Keratinocyte (primary cell): ENCODE measurements at regions not wholly inside any gene's neighbourhood (a gene's known extent, or its start where the extent isn't known, plus 50 kb on each side); places are given as distances from the start of the nearest gene placed in this dataset.

Experiments used
- DNase-seq: peaks from one replicate; pipeline ENCODE4 v3.0.0-alpha.2; 2011; ENCODE audit warnings: low read depth, missing footprints, low spot score
- FAIRE-seq: peaks from 2 replicates; lab custom pipeline; 2011; peaks lifted over from hg19 to GRCh38; lab: Jason Lieb, UNC
- H2AFZ ChIP-seq: 2 replicates; pipeline ENCODE4 v1.6.0; 2012; ENCODE audit warnings: low read length, control low read depth, inconsistent platforms; ENCODE audit not compliant: control insufficient read depth
- H3K27ac ChIP-seq: 2 replicates; pipeline ENCODE4 v1.5.1; 2011; ENCODE audit warnings: low read length; ENCODE audit not compliant: control insufficient read depth, insufficient read depth
- H3K27me3 ChIP-seq: 3 replicates; pipeline ENCODE4 v1.6.0; 2011; ENCODE audit warnings: low read length; ENCODE audit not compliant: control insufficient read depth, insufficient read depth; ENCODE audit errors: extremely low read depth
- H3K36me3 ChIP-seq, 2 experiments: 2 replicates in 1 of 2; 3 replicates in 1 of 2; pipeline ENCODE4 v1.5.1; 2011; ENCODE audit warnings: low read length in 2 of 2, mild to moderate bottlenecking in 1 of 2; ENCODE audit not compliant: control insufficient read depth in 2 of 2, insufficient read depth in 2 of 2; ENCODE audit errors: extremely low read depth in 1 of 2
- H3K4me1 ChIP-seq: 3 replicates; pipeline ENCODE4 v1.5.1; 2011; ENCODE audit warnings: low read length; ENCODE audit not compliant: control insufficient read depth, insufficient read depth; ENCODE audit errors: extremely low read depth
- H3K4me2 ChIP-seq: 3 replicates; pipeline ENCODE4 v1.6.0; 2011; ENCODE audit warnings: low read depth, low read length; ENCODE audit not compliant: control insufficient read depth, insufficient read depth; ENCODE audit errors: extremely low read depth
- H3K4me3 ChIP-seq, 3 experiments: fragments of 200-600 bp in 1 of 3; sonication (generic) in 1 of 3; 2 replicates in 2 of 3; 3 replicates in 1 of 3; pipeline ENCODE4 v1.5.1; 2011 to 2016; ENCODE audit warnings: low read length in 3 of 3, mild to moderate bottlenecking in 3 of 3, control low read depth in 2 of 3, inconsistent platforms in 1 of 3, low read depth in 1 of 3, mixed read lengths in 1 of 3, mixed run types in 1 of 3, moderate library complexity in 1 of 3; ENCODE audit not compliant: control insufficient read depth in 2 of 3, insufficient read depth in 2 of 3; ENCODE audit errors: extremely low read depth in 1 of 3
- H3K79me2 ChIP-seq: 2 replicates; pipeline ENCODE4 v1.6.0; 2012; ENCODE audit warnings: low read length; ENCODE audit not compliant: control insufficient read depth, insufficient read depth
- H3K9ac ChIP-seq: 3 replicates; pipeline ENCODE4 v1.6.0; 2011; ENCODE audit warnings: low read length; ENCODE audit not compliant: control insufficient read depth, insufficient read depth; ENCODE audit errors: extremely low read depth
- H3K9me1 ChIP-seq: 3 replicates; pipeline ENCODE4 v1.6.0; 2011; ENCODE audit warnings: low read length; ENCODE audit not compliant: control insufficient read depth, insufficient read depth; ENCODE audit errors: extremely low read depth
- H3K9me3 ChIP-seq: 2 replicates; pipeline ENCODE4 v1.5.1; 2012; ENCODE audit warnings: low read depth, low read length; ENCODE audit not compliant: control insufficient read depth
- H4K20me1 ChIP-seq: 3 replicates; pipeline ENCODE4 v1.6.0; 2011; ENCODE audit warnings: low read length; ENCODE audit not compliant: control insufficient read depth, insufficient read depth; ENCODE audit errors: extremely low read depth
- CTCF ChIP-seq, 3 experiments: IDR thresholded peaks in 1 of 3; conservative IDR thresholded peaks in 1 of 3; optimal IDR thresholded peaks in 1 of 3; 2 replicates in 2 of 3; 3 replicates in 1 of 3; pipeline versions ENCODE3 to v1.5.1; 2011; ENCODE audit warnings: low read length in 3 of 3, mild to moderate bottlenecking in 3 of 3, moderate library complexity in 2 of 3, control low read depth in 1 of 3, inconsistent platforms in 1 of 3; ENCODE audit not compliant: insufficient read depth in 2 of 3; ENCODE audit errors: extremely low read depth in 1 of 3
- EZH2 ChIP-seq: IDR thresholded peaks from one replicate; pipeline ENCODE4 v1.6.1; 2012; ENCODE audit warnings: inconsistent platforms, mild to moderate bottlenecking, low read length, moderate library complexity
- dilution Hi-C: fragments of 300-500 bp; cut with MboI; formaldehyde crosslinking; loops from one replicate; pipeline ENCODE4 v1.7.0; 2020; ENCODE audit warnings: low sequenced_read_pairs; ENCODE audit not compliant: extremely low pct_ligation_motif_present

DNA sequence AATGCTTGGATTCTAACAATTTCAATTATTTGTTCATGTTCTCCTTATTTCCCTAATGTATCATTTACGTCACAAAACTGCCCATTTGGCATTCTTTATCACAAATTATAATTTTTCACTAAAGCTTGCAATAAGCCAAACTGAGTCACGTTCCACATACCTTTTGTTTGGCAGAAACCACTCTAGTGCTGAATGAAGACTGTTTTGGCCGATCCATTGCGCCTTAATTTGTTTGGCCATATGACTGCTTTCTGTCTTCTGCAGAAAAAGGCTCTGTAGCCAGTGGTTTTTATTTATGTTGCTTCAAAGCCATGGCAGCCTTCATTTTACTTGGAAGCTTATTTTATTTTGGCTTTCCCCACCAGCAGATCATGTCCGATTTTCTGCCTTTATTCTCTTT is 184.4 kb upstream of the HAND2 start:
- TF ChIP-seq CTCF (optimal IDR thresholded peaks at IDR 0.05 in 1 of 3, IDR thresholded peaks at IDR 0.05 in 1 of 3, conservative IDR thresholded peaks at IDR 0.05 in 1 of 3; ENCODE audit: extremely low read depth in 1 of 3, insufficient read depth in 2 of 3, low read length in 3 of 3) (no peak), EZH2 (no peak)
- Histone ChIP-seq H2AFZ (no peak overlapping the region), H3K4me1 (no peaks in the 10 kb centered on the region), H3K9me1 (no peaks in the 10 kb centered on the region), H3K36me3 (no peaks in the 10 kb centered on the region), H3K79me2 (no peaks in the 10 kb centered on the region), H3K4me2 (no peak overlapping the region), H4K20me1 (no peaks in the 10 kb centered on the region), H3K9me3 (peaks cover 2% of the 10 kb centered on the region), H3K27ac (no peak overlapping the region), H3K4me3 (no peak overlapping the region), H3K9ac (no peak overlapping the region), H3K27me3 (no peaks in the 10 kb centered on the region)
- dilution Hi-C loops: no loop called here
- FAIRE-seq: no peak
- DNase-seq: no peak

DNA sequence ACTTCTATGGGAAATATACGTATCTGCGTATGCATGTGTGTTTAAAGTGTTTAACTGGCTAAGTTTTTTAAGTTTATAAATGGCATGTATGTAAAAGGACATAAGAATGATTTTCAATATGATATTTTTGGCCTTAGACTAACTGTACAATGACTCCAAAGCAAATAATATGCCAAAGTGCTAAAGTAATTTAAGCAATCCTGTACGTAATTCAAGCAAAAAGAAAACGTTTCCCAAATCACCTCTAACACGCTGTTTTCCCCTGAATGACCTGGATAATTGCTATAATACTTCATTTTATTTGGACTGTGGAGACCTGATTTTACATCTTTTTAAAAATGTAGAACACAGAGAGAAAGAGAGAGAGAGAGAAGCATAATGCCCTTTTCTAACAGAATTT is 183.0 kb upstream of the HAND2 start:
- Histone ChIP-seq H3K4me3 (no peak overlapping the region), H4K20me1 (no peaks in the 10 kb centered on the region), H3K27me3 (no peaks in the 10 kb centered on the region), H3K9ac (no peak overlapping the region), H3K27ac (no peak overlapping the region), H3K79me2 (no peaks in the 10 kb centered on the region), H2AFZ (no peak overlapping the region), H3K4me1 (no peaks in the 10 kb centered on the region), H3K4me2 (no peak overlapping the region), H3K36me3 (no peaks in the 10 kb centered on the region), H3K9me3 (peaks cover 2% of the 10 kb centered on the region), H3K9me1 (no peaks in the 10 kb centered on the region)
- no peak for FAIRE-seq
- no peak for TF ChIP-seq CTCF (optimal IDR thresholded peaks at IDR 0.05 in 1 of 3, IDR thresholded peaks at IDR 0.05 in 1 of 3, conservative IDR thresholded peaks at IDR 0.05 in 1 of 3; ENCODE audit: extremely low read depth in 1 of 3, insufficient read depth in 2 of 3, low read length in 3 of 3)
- no peak for TF ChIP-seq EZH2
- no peak for DNase-seq
- dilution Hi-C loops: no loop called here
